UCSD-AML1 (cell line): ENCODE measurements at regions not wholly inside any gene's neighbourhood (a gene's known extent, or its start where the extent isn't known, plus 50 kb on each side); places are given as distances from the start of the nearest gene placed in this dataset.

ENCODE experiments used
- DNase-seq: peaks from one replicate; lab custom pipeline; 2025; ENCODE audit not compliant: unreplicated experiment; lab: John Stamatoyannopoulos, UW

- DNase-seq, result no peak
Observed at GRCh38 chr2:120968307-120969015, 232.8 kb downstream of the GLI2 start.

GRCh38 chr2:120969613-120970355 is 234.1 kb downstream of the GLI2 start:
- DNase-seq, result no peak

GRCh38 chr2:120971866-120972265 is 236.2 kb downstream of the GLI2 start:
- no peak for DNase-seq

GRCh38 chr2:120972286-120972685 is 236.6 kb downstream of the GLI2 start:
- DNase-seq, result no peak

- DNase-seq, result no peak
Observed at GRCh38 chr2:120973196-120973595, 237.5 kb downstream of the GLI2 start.

- no peak for DNase-seq
Observed at GRCh38 chr2:120974950-120975349, 239.3 kb downstream of the GLI2 start.

GRCh38 chr2:120976501-120977307 is 241.0 kb downstream of the GLI2 start:
- no peak for DNase-seq

GRCh38 chr2:120977582-120978358 is 242.1 kb downstream of the GLI2 start:
- no peak for DNase-seq

- DNase-seq, result no peak
Observed at GRCh38 chr2:120978359-120979050, 242.8 kb downstream of the GLI2 start.

GRCh38 chr2:120979398-120979797 is 243.7 kb downstream of the GLI2 start:
- no peak for DNase-seq

- no peak for DNase-seq
Observed at GRCh38 chr2:120979921-120980320, 244.3 kb downstream of the GLI2 start.

GRCh38 chr2:120981443-120981842 is 245.8 kb downstream of the GLI2 start:
- no peak for DNase-seq

- DNase-seq, result no peak
Observed at GRCh38 chr2:120982598-120982997, 246.9 kb downstream of the GLI2 start.

GRCh38 chr2:120983344-120983743 is 247.7 kb downstream of the GLI2 start:
- DNase-seq, result no peak

GRCh38 chr2:120984046-120984445 is 248.4 kb downstream of the GLI2 start:
- no peak for DNase-seq

GRCh38 chr2:120984452-120985173 is 248.9 kb downstream of the GLI2 start:
- no peak for DNase-seq

GRCh38 chr2:120985174-120985996 is 249.7 kb downstream of the GLI2 start:
- no peak for DNase-seq

GRCh38 chr2:120985997-120986651 is 250.5 kb downstream of the GLI2 start:
- no peak for DNase-seq
